Smooth muscle cell (in vitro differentiated cells): ENCODE measurements at regions not wholly inside any gene's neighbourhood (a gene's known extent, or its start where the extent isn't known, plus 50 kb on each side); places are given as distances from the start of the nearest gene placed in this dataset.

Source experiments
- DNase-seq: peaks from one replicate; lab custom pipeline; 2025; ENCODE audit not compliant: unreplicated experiment; lab: John Stamatoyannopoulos, UW
- H2AFZ ChIP-seq: fragments of 200-600 bp; sonication (generic); 2 replicates; pipeline ENCODE4 v1.6.0; 2016; ENCODE audit warnings: antibody characterized with exemption, low read depth, mild to moderate bottlenecking
- H3F3A ChIP-seq: fragments of 200-600 bp; sonication (generic); 2 replicates; pipeline ENCODE4 v1.6.0; 2017; ENCODE audit warnings: antibody characterized with exemption, low read depth
- H3K27ac ChIP-seq: fragments of 200-600 bp; sonication (generic); 2 replicates; pipeline ENCODE4 v1.5.1; 2016; ENCODE audit warnings: low read depth, mild to moderate bottlenecking
- H3K27me3 ChIP-seq: fragments of 200-600 bp; sonication (generic); 2 replicates; pipeline ENCODE4 v1.6.1; 2016; ENCODE audit warnings: low read depth, mild to moderate bottlenecking
- H3K36me3 ChIP-seq: fragments of 200-600 bp; sonication (generic); 2 replicates; pipeline ENCODE4 v1.5.1; 2016; ENCODE audit warnings: low read depth
- H3K4me1 ChIP-seq: fragments of 200-600 bp; sonication (generic); 2 replicates; pipeline ENCODE4 v1.5.1; 2016; ENCODE audit warnings: low read depth
- H3K4me2 ChIP-seq: fragments of 200-600 bp; sonication (generic); 2 replicates; pipeline ENCODE4 v1.6.0; 2016; ENCODE audit warnings: mild to moderate bottlenecking
- H3K4me3 ChIP-seq: fragments of 200-600 bp; sonication (generic); 2 replicates; pipeline ENCODE4 v1.5.1; 2016; ENCODE audit warnings: mild to moderate bottlenecking
- H3K79me2 ChIP-seq: fragments of 200-600 bp; sonication (generic); 2 replicates; pipeline ENCODE4 v1.6.0; 2016; ENCODE audit warnings: low read depth, mild to moderate bottlenecking
- H3K9ac ChIP-seq: fragments of 200-600 bp; sonication (generic); 2 replicates; pipeline ENCODE4 v1.6.0; 2016; ENCODE audit warnings: low read depth
- H3K9me3 ChIP-seq: fragments of 200-600 bp; sonication (generic); replicated peaks from 2 replicates; pipeline ENCODE4 v1.5.1; 2016; ENCODE audit warnings: low read depth
- H4K20me1 ChIP-seq: fragments of 200-600 bp; sonication (generic); 2 replicates; pipeline ENCODE4 v1.6.0; 2016; ENCODE audit warnings: low read depth
- CTCF ChIP-seq: fragments of 200-600 bp; sonication (generic); IDR thresholded peaks from 2 replicates; pipeline ENCODE4 v1.5.1; 2017; ENCODE audit warnings: borderline replicate concordance, mild to moderate bottlenecking, antibody characterized with exemption; ENCODE audit not compliant: insufficient read depth, poor library complexity, severe bottlenecking
- WGBS: methylation state at CpG from one replicate; pipeline ENCODE4 v1.1.7; 2016; ENCODE audit warnings: low lambda C conversion rate; 5-methylcytosine and 5-hydroxymethylcytosine counted together

- H3F3A ChIP-seq: no peaks in the 10 kb centered on the region
- DNase-seq: no peak
- no peak overlapping the region for H2AFZ ChIP-seq
- no peaks in the 10 kb centered on the region for H3K79me2 ChIP-seq
- no peaks in the 10 kb centered on the region for H3K9me3 ChIP-seq
- no peaks in the 10 kb centered on the region for H3K27me3 ChIP-seq
- H3K9ac ChIP-seq: no peak overlapping the region
- H3K4me3 ChIP-seq: no peak overlapping the region
- H3K36me3 ChIP-seq: no peaks in the 10 kb centered on the region
- no peak for TF ChIP-seq CTCF
- H3K27ac ChIP-seq: no peak overlapping the region
- 89% methylated on average over 3 of the region's 3 CpGs for WGBS
- H4K20me1 ChIP-seq: no peaks in the 10 kb centered on the region
- H3K4me2 ChIP-seq: no peak overlapping the region
- peaks cover 10% of the 10 kb centered on the region for H3K4me1 ChIP-seq
Measured at GRCh38 chr10:90389876-90390275, 468.0 kb downstream of the HTR7 start.

- Histone ChIP-seq H3K27me3 (no peaks in the 10 kb centered on the region), H3K79me2 (no peaks in the 10 kb centered on the region), H3K9ac (no peak overlapping the region), H3K27ac (no peak overlapping the region), H2AFZ (peak overlapping the region; percentile 75), H3K9me3 (no peaks in the 10 kb centered on the region), H3K4me1 (peaks cover 13% of the 10 kb centered on the region), H3K4me3 (no peak overlapping the region), H3K4me2 (no peak overlapping the region), H3F3A (peaks cover 6% of the 10 kb centered on the region), H4K20me1 (no peaks in the 10 kb centered on the region), H3K36me3 (no peaks in the 10 kb centered on the region)
- TF ChIP-seq CTCF: no peak
- WGBS: 66% methylated on average over 2 of the region's 2 CpGs
- DNase-seq: no peak
Measured at GRCh38 chr10:90394311-90394710, 463.5 kb downstream of the HTR7 start.

- Histone ChIP-seq H3K9ac (no peak overlapping the region), H3K27me3 (no peaks in the 10 kb centered on the region), H2AFZ (peak overlapping the region; percentile 38), H3K4me3 (no peak overlapping the region), H3K79me2 (no peaks in the 10 kb centered on the region), H3K36me3 (no peaks in the 10 kb centered on the region), H3K4me2 (no peak overlapping the region), H3K4me1 (peaks cover 21% of the 10 kb centered on the region), H3K27ac (no peak overlapping the region), H4K20me1 (no peaks in the 10 kb centered on the region), H3K9me3 (no peaks in the 10 kb centered on the region), H3F3A (peaks cover 17% of the 10 kb centered on the region)
- no peak for TF ChIP-seq CTCF
- DNase-seq: no peak
Measured at GRCh38 chr10:90396721-90397120, 461.1 kb downstream of the HTR7 start.

GRCh38 chr10:90398566-90398965 lies 459.3 kb downstream of the HTR7 start:
- DNase-seq: no peak
- H3K4me3 ChIP-seq: no peak overlapping the region
- H3K27me3 ChIP-seq: no peaks in the 10 kb centered on the region
- no peaks in the 10 kb centered on the region for H4K20me1 ChIP-seq
- no peak overlapping the region for H3K9ac ChIP-seq
- no peaks in the 10 kb centered on the region for H3K79me2 ChIP-seq
- no peaks in the 10 kb centered on the region for H3K36me3 ChIP-seq
- H3K4me2 ChIP-seq: peak overlapping the region; percentile 36
- peaks cover 17% of the 10 kb centered on the region for H3F3A ChIP-seq
- TF ChIP-seq CTCF: no peak
- H3K4me1 ChIP-seq: peaks cover 18% of the 10 kb centered on the region
- H2AFZ ChIP-seq: no peak overlapping the region
- H3K9me3 ChIP-seq: no peaks in the 10 kb centered on the region
- H3K27ac ChIP-seq: peak overlapping the region; percentile 60
